Caco-2 (cell line): ENCODE measurements at regions not wholly inside any gene's neighbourhood (a gene's known extent, or its start where the extent isn't known, plus 50 kb on each side); places are given as distances from the start of the nearest gene placed in this dataset.
"Not testable (repeated sequence)": the region's sequence is repeated elsewhere in the genome, so short reads cannot be mapped to it uniquely, and the experiment has no call there.

Experiments used
- BruUV-seq: library from RNA; stranded (reverse); fragments of 400-500 nt; replicated peaks from 2 replicates; lab custom pipeline; 2021; lab: Mats Ljungman, UMichigan
- CTCF ChIA-PET: fragments of 300-600 bp; sonication (Branson Sonifier 250); formaldehyde crosslinking; loops from one replicate; lab custom pipeline; 2022; ENCODE audit warnings: antibody characterized with exemption; lab: Charles Lee
- POLR2A ChIA-PET: fragments of 300-600 bp; sonication (Branson Sonifier 250); formaldehyde crosslinking; loops from one replicate; lab custom pipeline; 2022; ENCODE audit warnings: antibody characterized with exemption; lab: Charles Lee
- DNase-seq, 2 experiments: peaks; one replicate each; pipeline versions ENCODE4 v3.0.0 to v3.0.0-alpha.2; 2020 to 2022
- H3K27me3 ChIP-seq: replicated peaks from 2 replicates; pipeline ENCODE4 v1.6.0; 2011; ENCODE audit warnings: low read length; ENCODE audit not compliant: control insufficient read depth, insufficient read depth
- H3K36me3 ChIP-seq: 2 replicates; pipeline ENCODE4 v1.5.1; 2011; ENCODE audit warnings: low read length; ENCODE audit not compliant: control insufficient read depth, insufficient read depth
- H3K4me1 ChIP-seq: fragments of 250-450 bp; sonication (Bioruptor Pico); 2 replicates; pipeline ENCODE4 v1.5.1; 2020; ENCODE audit warnings: mild to moderate bottlenecking
- H3K4me3 ChIP-seq: 2 replicates; pipeline ENCODE4 v1.5.1; 2011; ENCODE audit warnings: low read depth, mild to moderate bottlenecking, control low read depth, low read length
- H3K9me3 ChIP-seq: fragments of 250-450 bp; sonication (Bioruptor Pico); 2 replicates; pipeline ENCODE4 v1.5.1; 2020; ENCODE audit warnings: mild to moderate bottlenecking, moderate library complexity
- H3K27ac Mint-ChIP-seq: one replicate; pipeline ENCODE4 v1.8.0; 2022; ENCODE audit warnings: mixed read lengths; ENCODE audit not compliant: unreplicated experiment
- H3K27me3 Mint-ChIP-seq: one replicate; pipeline ENCODE4 v1.8.0; 2022; ENCODE audit warnings: mixed read lengths; ENCODE audit not compliant: insufficient read depth, unreplicated experiment
- H3K36me3 Mint-ChIP-seq: one replicate; pipeline ENCODE4 v1.8.0; 2022; ENCODE audit warnings: mild to moderate bottlenecking, mixed read lengths; ENCODE audit not compliant: insufficient read depth, unreplicated experiment
- H3K4me1 Mint-ChIP-seq: one replicate; pipeline ENCODE4 v1.8.0; 2022; ENCODE audit warnings: low read depth, mixed read lengths; ENCODE audit not compliant: unreplicated experiment
- H3K4me3 Mint-ChIP-seq: one replicate; pipeline ENCODE4 v1.8.0; 2022; ENCODE audit warnings: mild to moderate bottlenecking, moderate library complexity, mixed read lengths; ENCODE audit not compliant: unreplicated experiment
- H3K9me3 Mint-ChIP-seq: one replicate; pipeline ENCODE4 v1.8.0; 2022; ENCODE audit warnings: mixed read lengths; ENCODE audit not compliant: unreplicated experiment
- intact Hi-C: fragments of 100-400 bp; cut with micrococcal nuclease; formaldehyde crosslinking; loops from one replicate; pipeline ENCODE4 v1.10.0; 2022; ENCODE audit not compliant: unreplicated experiment
- TF ChIP-seq, protein P1 (sequence below), 2 experiments: fragments of 200-600 bp in 1 of 2; IDR thresholded peaks; 1 replicate in 1 of 2; 2 replicates in 1 of 2; pipeline versions ENCODE4 v1.5.1 to v1.8.0; 2011 to 2022; ENCODE audit warnings: antibody characterized with exemption in 1 of 2, control low read depth in 1 of 2, inconsistent platforms in 1 of 2, low read depth in 1 of 2, low read length in 1 of 2, mild to moderate bottlenecking in 1 of 2, moderate library complexity in 1 of 2; ENCODE audit not compliant: insufficient read depth in 1 of 2, severe bottlenecking in 1 of 2, unreplicated experiment in 1 of 2

DNA sequence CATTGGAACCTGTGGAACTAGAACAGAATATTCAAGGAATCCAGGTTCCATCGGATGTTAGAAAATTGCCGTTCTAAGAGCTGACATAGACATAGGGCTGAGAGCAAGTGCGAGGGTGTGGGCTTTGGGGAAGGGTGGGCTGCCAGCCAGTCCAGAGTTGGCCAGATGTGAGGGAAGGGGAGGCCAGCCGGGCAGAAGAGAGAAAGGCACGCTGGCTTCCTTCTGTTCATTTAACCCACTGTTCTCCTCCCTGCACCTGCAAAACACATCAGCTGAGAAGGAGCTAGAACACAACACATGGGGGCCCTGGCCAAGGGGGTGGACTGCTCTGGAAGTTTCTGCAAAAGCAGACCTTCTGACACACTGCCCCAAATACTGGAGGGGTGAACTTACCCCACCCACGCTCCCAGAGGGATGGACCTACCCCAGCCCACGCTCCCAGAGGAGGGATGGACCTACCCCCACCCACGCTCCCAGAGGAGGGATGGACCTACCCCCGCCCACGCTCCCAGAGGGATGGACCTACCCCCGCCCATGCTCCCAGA lies 98.0 kb downstream of the SHANK2 start:
- Mint-ChIP-seq H3K4me3 (no peak overlapping the region), H3K27me3 (no peaks in the 10 kb centered on the region), H3K36me3 (peaks cover 62% of the 10 kb centered on the region), H3K4me1 (peaks cover 30% of the 10 kb centered on the region), H3K9me3 (peaks cover 14% of the 10 kb centered on the region), H3K27ac (peak overlapping the region; percentile 48)
- no peak for DNase-seq
- no peaks in the 10 kb centered on the region for H3K27me3 ChIP-seq
- peaks cover 9% of the 10 kb centered on the region for H3K36me3 ChIP-seq
- POLR2A ChIA-PET = no interaction called here
- no peak overlapping the region for H3K4me3 ChIP-seq
- TF ChIP-seq, protein P1, sequence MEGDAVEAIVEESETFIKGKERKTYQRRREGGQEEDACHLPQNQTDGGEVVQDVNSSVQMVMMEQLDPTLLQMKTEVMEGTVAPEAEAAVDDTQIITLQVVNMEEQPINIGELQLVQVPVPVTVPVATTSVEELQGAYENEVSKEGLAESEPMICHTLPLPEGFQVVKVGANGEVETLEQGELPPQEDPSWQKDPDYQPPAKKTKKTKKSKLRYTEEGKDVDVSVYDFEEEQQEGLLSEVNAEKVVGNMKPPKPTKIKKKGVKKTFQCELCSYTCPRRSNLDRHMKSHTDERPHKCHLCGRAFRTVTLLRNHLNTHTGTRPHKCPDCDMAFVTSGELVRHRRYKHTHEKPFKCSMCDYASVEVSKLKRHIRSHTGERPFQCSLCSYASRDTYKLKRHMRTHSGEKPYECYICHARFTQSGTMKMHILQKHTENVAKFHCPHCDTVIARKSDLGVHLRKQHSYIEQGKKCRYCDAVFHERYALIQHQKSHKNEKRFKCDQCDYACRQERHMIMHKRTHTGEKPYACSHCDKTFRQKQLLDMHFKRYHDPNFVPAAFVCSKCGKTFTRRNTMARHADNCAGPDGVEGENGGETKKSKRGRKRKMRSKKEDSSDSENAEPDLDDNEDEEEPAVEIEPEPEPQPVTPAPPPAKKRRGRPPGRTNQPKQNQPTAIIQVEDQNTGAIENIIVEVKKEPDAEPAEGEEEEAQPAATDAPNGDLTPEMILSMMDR (IDR thresholded peaks at IDR 0.05; ENCODE audit: insufficient read depth in 1 of 2, low read depth in 1 of 2, low read length in 1 of 2, severe bottlenecking in 1 of 2, unreplicated experiment in 1 of 2) = no peak
- CTCF ChIA-PET = no interaction called here
- intact Hi-C loops = no loop called here
- H3K9me3 ChIP-seq = no peaks in the 10 kb centered on the region
- H3K4me1 ChIP-seq = peaks cover 7% of the 10 kb centered on the region; the same call in 1 of the 2 replicates
- no TSS peak for BruUV-seq

DNA sequence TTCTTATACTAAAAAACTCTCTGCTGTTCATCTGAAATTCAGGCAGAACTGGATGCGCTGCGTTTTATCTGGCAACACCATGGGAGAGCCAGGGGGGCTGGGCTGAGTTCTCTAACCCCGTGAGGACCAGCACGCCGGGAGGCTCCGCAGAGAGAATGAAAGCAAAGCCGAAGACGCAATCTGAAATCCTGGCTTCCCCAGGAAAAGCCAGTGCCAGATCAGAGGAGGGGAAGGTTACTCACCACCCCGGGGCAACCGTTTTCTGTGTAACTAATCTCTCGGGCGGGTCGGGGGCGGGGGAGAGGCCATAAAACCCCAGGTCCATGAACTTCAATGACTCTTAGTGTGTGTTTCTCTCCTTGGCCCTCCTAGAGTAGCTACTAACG lies 99.4 kb downstream of the SHANK2 start:
- peak overlapping the region; percentile 48 for H3K27ac Mint-ChIP-seq
- H3K4me3 ChIP-seq = no peak overlapping the region
- H3K4me1 Mint-ChIP-seq = peaks cover 30% of the 10 kb centered on the region
- H3K36me3 Mint-ChIP-seq = peaks cover 56% of the 10 kb centered on the region
- peaks cover under 1% of the 10 kb centered on the region for H3K9me3 Mint-ChIP-seq
- peaks cover 7% of the 10 kb centered on the region; the same call in 1 of the 2 replicates for H3K4me1 ChIP-seq
- TF ChIP-seq, protein P1 (IDR thresholded peaks at IDR 0.05; ENCODE audit: insufficient read depth in 1 of 2, low read depth in 1 of 2, low read length in 1 of 2, severe bottlenecking in 1 of 2, unreplicated experiment in 1 of 2) = no peak
- intact Hi-C loops = no loop called here
- H3K9me3 ChIP-seq = no peaks in the 10 kb centered on the region
- H3K4me3 Mint-ChIP-seq = peak overlapping the region; percentile 12
- H3K27me3 ChIP-seq = no peaks in the 10 kb centered on the region
- CTCF ChIA-PET = no interaction called here
- peaks cover 7% of the 10 kb centered on the region for H3K36me3 ChIP-seq
- POLR2A ChIA-PET = no interaction called here
- no peaks in the 10 kb centered on the region for H3K27me3 Mint-ChIP-seq
- no peak for DNase-seq
- BruUV-seq = no TSS peak

DNA sequence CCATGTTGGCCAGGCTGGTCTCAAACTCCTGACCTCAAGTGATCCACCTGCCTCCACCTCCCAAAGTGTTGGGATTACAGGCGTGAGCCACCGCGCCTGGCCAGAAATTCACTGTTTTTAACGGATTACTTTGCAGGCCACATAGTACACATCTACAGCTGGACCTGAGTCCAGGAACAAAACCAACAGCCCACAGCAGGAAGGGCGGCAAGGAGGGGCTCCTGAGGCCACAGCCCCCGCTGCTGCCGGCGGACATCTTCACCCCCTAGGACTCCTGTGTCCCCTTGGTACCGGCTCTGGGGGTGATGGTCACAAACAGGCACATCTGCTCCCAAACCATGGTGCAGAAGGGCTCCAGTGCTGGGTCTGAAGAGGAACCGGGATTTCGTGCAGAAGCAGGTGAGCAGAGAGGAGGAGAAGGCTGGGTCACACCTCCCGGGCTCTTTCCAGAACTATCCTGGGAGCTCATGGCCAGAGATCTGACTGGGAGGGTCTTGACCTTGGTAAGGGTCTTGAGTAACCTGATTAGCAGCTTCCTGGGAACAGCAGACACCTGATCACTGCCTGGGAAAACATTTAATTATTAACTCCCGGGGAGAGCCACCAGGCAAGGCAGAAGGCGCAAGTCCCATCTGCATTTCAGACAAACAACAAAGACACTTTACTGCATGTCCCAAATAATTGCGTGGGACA lies 99.9 kb downstream of the SHANK2 start:
- POLR2A ChIA-PET, H3K4me1 ChIP-seq, CTCF ChIA-PET, BruUV-seq, H3K27me3 ChIP-seq, H3K4me3 ChIP-seq, H3K9me3 ChIP-seq, H3K27me3 Mint-ChIP-seq, H3K36me3 ChIP-seq, intact Hi-C loops, H3K9me3 Mint-ChIP-seq: not testable (repeated sequence)
- peak overlapping the region; percentile 48 for H3K27ac Mint-ChIP-seq
- DNase-seq = peak; percentile 44 to 45
- peaks cover 30% of the 10 kb centered on the region for H3K4me1 Mint-ChIP-seq
- peak overlapping the region; percentile 12 for H3K4me3 Mint-ChIP-seq
- H3K36me3 Mint-ChIP-seq = peaks cover 57% of the 10 kb centered on the region
